NCI-H1105 (cell line): ENCODE measurements at regions not wholly inside any gene's neighbourhood (a gene's known extent, or its start where the extent isn't known, plus 50 kb on each side); places are given as distances from the start of the nearest gene placed in this dataset.
"Not testable (repeated sequence)": the region's sequence is repeated elsewhere in the genome, so short reads cannot be mapped to it uniquely, and the experiment has no call there.

ENCODE experiments used
- DNase-seq: peaks from one replicate; lab custom pipeline; 2025; lab: John Stamatoyannopoulos, UW

DNA sequence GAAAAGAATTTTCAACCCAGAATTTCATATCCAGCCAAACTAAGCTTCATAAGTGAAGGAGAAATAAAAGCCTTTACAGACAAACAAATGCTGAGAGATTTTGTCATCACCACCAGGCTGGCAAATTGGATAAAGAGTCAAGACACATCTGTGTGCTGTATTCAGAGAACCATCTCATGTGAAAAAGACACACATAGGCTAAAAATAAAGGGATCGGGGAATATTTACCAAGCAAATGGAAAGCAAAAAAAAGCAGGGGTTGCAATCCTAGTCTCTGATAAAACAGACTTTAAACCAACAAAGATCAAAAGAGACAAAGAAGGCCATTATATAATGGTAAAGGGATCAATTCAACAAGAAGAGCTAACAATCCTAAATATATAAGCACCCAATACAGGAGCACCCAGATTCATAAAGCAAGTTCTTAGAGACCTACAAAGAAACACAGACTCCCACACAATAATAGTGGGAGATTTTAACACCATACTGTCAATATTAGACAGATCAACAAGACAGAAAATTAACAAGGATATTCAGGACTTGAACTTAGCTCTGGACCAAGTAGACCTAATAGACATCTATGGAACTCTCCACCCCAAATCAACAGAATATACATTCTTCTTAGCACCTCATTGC, 55.9 kb upstream of the ACSM6 start:
- not testable (repeated sequence) for DNase-seq

DNA sequence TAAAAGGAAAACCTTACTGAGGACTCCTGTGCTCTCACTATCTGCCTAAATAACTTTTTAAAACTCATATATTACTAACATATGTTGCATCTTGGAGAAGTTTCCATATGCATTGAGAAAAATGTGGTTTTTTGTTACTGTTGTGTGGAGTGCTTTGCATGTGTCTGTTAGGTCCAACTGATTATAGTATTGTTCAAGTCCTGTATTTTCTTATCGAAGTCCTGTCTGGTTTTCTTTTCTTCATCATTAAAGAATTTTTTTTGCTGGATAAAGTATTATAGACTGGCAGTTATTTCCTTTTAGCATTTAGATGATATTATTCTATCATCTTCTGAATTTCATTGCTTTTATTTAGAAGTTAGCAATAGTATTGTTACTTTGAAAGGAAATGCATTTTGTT, 59.5 kb upstream of the ACSM6 start:
- no peak for DNase-seq

DNA sequence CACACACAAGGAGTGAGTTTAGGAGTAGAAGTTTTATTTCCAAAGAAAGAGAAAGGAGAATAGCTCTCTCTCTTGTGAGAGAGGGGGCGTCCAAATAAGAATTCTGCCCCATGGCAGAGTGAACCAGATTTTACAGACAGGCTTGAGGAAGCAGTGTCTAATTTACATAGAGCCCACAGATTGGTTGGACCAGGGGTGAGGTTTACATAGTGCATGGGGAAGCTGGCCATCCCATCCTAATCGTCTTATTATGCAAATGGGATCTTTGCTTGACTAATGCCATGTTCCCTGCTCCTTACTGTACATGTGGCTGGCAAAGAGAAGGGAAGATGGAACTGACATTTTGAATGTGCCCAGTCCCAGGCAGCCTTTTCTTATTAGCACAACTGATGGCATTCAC, 60.0 kb upstream of the ACSM6 start:
- DNase-seq = no peak

DNA sequence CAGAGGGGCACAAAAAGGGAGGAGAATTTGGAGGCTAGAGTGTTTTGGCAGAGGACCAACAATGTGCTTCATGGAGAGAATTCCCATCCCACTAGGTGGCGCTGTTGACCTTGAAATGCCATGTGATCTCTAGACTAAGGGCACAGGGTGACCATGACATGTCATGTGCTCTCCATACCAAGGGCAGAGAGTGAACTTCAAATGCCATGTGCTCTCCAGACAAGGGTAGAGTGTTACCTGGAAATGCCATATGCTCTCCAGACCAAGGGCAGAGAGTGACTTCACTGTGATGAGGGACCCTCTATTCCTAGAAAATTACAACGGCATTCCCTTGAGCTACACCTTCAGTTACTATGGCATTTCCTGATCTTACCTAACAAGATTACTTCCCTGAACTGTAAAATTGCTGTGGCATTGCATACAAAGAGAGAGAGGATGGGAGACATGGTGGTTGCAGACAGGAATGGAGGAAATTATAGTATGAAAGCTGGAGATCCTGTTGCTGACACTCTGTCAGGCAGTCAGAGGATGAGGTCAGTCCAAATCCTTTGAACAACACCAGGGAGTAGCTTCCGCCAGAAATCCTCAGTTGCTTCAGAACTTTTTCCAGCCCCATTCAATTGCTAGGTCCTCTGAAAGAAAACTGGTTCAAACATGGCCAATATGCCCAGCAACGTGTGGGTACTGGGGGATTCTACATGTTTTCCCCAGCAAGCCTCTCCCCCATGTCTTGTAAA, 60.9 kb upstream of the ACSM6 start:
- peak; percentile 61 for DNase-seq

DNA sequence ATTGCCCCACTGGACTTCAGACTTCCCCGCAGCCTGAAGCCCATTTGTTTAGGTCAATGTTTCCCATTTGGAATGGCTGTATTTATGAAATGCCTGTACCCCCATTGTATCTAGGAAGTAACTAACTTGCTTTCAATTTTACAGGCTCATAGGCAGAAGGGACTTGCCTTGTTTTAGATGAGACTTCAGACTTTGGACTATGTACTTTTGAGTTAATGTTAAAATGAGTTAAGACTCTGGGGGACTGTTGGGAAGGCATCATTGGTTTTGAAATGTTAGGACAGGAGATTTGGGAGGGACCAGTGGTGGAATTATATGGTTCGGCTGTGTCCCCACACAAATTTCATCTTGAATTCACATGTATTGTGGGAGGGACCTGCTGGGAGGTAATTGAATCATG, 61.1 kb upstream of the CYP2C8 start:
- DNase-seq = not testable (repeated sequence)

DNA sequence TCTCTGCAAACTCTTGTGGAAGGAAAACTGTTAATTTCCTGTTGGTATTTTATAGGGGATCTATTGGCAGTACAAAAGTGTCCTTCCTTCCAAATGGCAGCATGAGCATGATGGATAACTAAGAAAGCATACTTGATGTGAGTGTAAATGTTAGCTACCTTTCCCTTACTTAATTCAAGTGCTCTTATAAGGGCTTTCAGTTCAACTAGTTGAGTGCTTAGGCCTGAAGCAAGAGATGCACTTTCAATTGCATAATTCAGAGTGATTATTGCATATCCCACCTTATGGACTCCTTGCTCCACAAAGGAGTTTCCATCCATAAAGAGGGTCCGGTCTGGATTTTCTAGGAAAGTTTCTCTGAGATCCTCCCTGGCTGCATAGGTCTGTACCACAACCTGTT, 56.3 kb upstream of the CYP2C8 start:
- no peak for DNase-seq

DNA sequence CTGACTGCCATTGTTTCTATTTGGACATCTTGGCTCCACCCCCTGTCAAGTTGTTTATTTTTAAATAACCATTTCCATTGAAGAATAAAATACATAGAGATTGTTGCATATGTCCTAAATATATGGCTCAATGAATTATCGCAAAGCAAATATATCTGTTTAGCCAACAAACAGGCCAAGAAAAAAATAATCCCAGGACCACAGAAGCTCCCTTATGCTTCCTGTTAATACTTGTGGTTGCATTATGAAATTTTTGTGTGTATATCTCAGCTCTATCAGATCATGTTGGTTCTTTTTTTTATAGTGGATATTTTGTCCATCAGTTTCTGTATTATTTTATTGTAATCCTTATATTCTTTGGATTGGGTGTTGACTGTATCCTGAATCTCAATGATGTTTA, 53.4 kb upstream of the CYP2C8 start:
- DNase-seq = no peak

DNA sequence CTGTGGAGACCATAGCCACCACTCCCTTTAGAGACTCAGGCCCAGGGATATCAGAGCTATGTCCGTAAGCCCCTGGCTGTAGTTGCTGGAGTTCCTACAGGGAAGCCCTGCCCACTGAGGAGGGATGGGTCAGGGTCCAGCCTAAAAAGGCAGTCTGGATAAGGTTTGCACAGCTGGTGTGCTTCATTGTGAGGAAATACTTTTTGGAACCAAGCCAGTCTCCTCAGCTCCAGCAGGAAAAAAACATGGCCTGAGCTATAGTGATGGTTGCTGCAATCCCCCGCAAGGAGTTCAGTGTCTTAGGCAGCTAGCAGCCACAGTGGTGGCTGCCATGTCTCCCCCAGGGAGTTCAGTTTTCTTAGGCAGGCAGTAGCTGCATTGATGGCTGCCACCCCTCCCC, 52.6 kb upstream of the CYP2C8 start:
- DNase-seq = peak; percentile 1
